Left ventricle myocardium inferior (tissue), 1 donor: ENCODE measurements at regions not wholly inside any gene's neighbourhood (a gene's known extent, or its start where the extent isn't known, plus 50 kb on each side); places are given as distances from the start of the nearest gene placed in this dataset.

Experiments
- DNase-seq: peaks from one replicate; pipeline ENCODE4 v3.0.0-alpha.2; 2020
- H3K27ac ChIP-seq: fragments of 200-600 bp; replicated peaks from 2 replicates; pipeline ENCODE4 v1.8.0; 2021
- H3K27me3 ChIP-seq: fragments of 200-600 bp; 2 replicates; pipeline ENCODE4 v1.8.0; 2021; ENCODE audit warnings: low read depth
- H3K36me3 ChIP-seq: fragments of 200-600 bp; 2 replicates; pipeline ENCODE4 v1.8.0; 2021
- H3K4me1 ChIP-seq: fragments of 200-600 bp; 2 replicates; pipeline ENCODE4 v1.8.0; 2021
- H3K4me3 ChIP-seq: fragments of 200-600 bp; 2 replicates; pipeline ENCODE4 v1.8.0; 2021; ENCODE audit warnings: mild to moderate bottlenecking, moderate library complexity
- H3K9me3 ChIP-seq: fragments of 200-600 bp; replicated peaks from 2 replicates; pipeline ENCODE4 v1.8.0; 2021
- intact Hi-C: fragments of 100-400 bp; cut with micrococcal nuclease; formaldehyde crosslinking; loops from one replicate; pipeline ENCODE4 v1.11.0; 2022
- TF ChIP-seq, protein P1 (sequence below): fragments of 200-600 bp; IDR thresholded peaks from 2 replicates; pipeline ENCODE4 v1.8.0; 2021; ENCODE audit warnings: antibody characterized with exemption, mild to moderate bottlenecking, borderline replicate concordance
- donor health status: DM: no; HTN: yes; CAD: no; lungs with severe emphysema.

DNA sequence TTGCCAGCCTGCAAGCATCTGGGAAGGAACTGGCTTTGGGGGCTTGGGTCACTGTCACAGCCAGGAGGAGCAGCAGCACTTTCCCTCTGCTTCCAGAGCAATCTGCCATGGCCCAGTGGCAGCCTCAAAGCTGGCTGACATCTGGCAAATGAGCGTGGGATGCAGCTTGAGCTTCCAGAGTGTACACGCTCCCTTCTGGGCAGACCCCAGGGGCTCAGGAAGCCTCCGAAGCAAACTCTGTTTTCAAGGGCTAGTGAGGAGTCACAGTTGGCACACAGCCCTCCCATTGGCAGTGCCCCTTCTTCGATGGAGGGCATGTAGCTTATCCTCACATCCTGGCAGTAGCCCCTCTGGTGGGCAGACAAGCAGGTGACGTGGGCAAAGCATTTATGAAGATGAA lies 249.6 kb downstream of the ENGASE start:
- no peaks in the 10 kb centered on the region for H3K9me3 ChIP-seq
- TF ChIP-seq, protein P1, sequence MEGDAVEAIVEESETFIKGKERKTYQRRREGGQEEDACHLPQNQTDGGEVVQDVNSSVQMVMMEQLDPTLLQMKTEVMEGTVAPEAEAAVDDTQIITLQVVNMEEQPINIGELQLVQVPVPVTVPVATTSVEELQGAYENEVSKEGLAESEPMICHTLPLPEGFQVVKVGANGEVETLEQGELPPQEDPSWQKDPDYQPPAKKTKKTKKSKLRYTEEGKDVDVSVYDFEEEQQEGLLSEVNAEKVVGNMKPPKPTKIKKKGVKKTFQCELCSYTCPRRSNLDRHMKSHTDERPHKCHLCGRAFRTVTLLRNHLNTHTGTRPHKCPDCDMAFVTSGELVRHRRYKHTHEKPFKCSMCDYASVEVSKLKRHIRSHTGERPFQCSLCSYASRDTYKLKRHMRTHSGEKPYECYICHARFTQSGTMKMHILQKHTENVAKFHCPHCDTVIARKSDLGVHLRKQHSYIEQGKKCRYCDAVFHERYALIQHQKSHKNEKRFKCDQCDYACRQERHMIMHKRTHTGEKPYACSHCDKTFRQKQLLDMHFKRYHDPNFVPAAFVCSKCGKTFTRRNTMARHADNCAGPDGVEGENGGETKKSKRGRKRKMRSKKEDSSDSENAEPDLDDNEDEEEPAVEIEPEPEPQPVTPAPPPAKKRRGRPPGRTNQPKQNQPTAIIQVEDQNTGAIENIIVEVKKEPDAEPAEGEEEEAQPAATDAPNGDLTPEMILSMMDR: no peak
- intact Hi-C loops: no loop called here
- H3K36me3 ChIP-seq: no peaks in the 10 kb centered on the region
- no peak overlapping the region for H3K27ac ChIP-seq
- H3K4me1 ChIP-seq: no peaks in the 10 kb centered on the region
- DNase-seq: no peak
- H3K27me3 ChIP-seq: peaks cover 92% of the 10 kb centered on the region
- no peak overlapping the region for H3K4me3 ChIP-seq

DNA sequence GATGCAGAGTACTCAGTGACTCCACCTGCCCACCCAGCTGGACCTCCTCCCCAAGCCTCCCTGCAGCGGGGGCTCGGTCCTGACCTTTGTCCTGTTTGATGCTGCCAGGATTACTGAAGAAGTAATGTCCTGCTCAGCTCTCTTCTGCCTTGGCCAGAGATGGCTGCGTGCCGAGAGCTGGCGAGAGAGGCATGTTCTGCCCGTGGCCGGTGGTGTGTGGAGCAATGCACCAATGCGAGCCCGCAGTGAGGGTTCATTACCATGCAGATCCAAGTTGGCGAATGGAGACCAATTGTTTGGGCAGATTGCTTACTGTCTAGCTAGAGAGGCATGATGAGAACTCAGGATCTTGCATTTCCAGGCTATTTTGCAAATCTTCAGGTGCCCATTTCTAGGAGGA lies 248.9 kb downstream of the ENGASE start:
- Histone ChIP-seq H3K9me3 (no peaks in the 10 kb centered on the region), H3K4me1 (no peaks in the 10 kb centered on the region), H3K27me3 (peaks cover 91% of the 10 kb centered on the region), H3K4me3 (no peak overlapping the region), H3K27ac (no peak overlapping the region), H3K36me3 (no peaks in the 10 kb centered on the region)
- DNase-seq: no peak
- intact Hi-C loops: no loop called here
- TF ChIP-seq, protein P1: no peak

DNA sequence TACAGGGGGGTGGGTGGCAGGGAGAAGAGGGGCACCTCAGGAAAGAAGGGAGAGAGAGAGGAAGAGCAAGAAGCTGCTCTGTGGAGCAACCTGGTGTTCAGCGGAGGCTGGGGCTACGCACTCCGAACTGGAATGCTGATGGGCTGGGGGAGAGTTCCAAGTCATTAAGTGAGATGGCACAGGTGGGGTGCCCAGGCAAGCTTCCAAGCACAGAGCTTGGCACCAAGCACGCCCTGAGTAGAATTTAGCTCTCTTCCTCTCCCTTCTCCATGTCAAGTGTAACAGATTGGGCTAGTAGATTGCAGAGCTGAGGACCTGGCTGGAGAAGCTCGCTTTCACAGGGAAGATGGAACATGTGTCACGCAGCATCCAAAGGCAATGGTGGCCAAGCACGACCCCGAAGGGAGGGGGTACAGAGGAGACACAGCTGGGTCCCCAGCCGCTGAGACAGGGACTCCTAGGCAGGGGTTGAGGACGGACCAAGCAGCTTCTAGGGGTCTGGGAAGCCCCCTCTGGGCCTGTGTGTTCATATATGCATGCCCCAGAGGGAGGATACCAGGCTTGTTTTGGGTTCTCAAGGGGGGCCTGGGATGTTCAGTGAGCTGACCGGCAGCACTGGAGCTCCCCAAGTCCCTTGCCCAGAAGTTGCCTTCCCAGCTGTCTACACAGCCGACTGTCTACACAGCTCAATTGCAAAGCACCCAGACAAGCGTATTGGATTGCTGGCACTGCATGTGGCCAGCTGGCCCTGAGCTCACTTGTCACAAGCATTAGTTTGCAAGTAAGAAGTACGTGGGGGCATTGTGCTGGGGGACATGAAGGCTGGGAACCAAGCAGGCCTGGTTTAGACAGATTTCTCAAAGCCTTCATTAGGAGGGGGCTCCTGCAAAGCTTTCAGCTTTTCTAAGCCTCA lies 247.8 kb downstream of the ENGASE start:
- Histone ChIP-seq H3K27me3 (peaks cover 91% of the 10 kb centered on the region), H3K36me3 (no peaks in the 10 kb centered on the region), H3K4me3 (no peak overlapping the region), H3K4me1 (no peaks in the 10 kb centered on the region), H3K9me3 (no peaks in the 10 kb centered on the region), H3K27ac (no peak overlapping the region)
- no peak for DNase-seq
- intact Hi-C loops: no loop called here
- TF ChIP-seq, protein P1: no peak

DNA sequence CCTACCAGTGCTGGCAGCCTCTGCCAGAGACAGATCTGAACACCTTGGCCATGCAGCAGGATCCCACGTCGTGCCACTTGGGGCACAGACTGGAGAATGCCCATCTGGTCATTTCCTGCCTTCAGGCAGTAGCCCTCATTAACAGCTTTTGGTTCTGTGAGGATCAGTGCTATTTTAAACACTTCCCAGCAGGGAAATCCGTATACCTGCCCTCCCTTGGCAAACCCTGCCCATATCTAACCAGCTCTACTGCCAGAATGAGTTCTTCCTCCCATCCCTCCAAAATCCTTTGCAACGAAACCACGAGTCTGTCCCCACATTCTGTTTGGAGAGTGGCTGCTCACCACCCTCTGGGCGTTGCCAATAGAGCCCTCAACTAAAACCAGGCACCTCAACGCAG lies 245.7 kb downstream of the ENGASE start:
- intact Hi-C loops: no loop called here
- H3K27me3 ChIP-seq: peaks cover 92% of the 10 kb centered on the region
- DNase-seq: no peak
- TF ChIP-seq, protein P1: no peak
- H3K9me3 ChIP-seq: no peaks in the 10 kb centered on the region
- no peak overlapping the region for H3K4me3 ChIP-seq
- H3K36me3 ChIP-seq: no peaks in the 10 kb centered on the region
- no peak overlapping the region for H3K27ac ChIP-seq
- H3K4me1 ChIP-seq: no peaks in the 10 kb centered on the region

DNA sequence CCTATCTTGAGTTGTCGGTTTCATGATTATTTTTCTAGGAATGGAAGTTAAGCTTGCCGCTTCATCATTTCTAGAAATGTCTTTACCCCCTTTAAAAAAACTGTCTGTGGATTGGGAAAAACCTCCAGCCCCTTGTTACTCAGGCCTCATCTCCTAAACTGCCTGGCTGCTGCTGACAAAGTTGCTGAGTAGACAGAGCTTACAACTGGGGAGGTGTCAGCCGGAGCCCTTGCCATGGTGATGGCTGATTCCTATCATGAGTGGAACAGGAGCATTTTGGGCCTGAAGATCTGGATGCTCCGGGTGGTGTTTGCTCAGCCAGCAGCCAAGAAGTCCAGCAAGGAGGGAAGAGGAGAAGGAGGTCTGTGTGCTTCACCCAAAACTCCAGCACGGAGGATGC lies 243.3 kb downstream of the ENGASE start:
- no peaks in the 10 kb centered on the region for H3K4me1 ChIP-seq
- H3K36me3 ChIP-seq: no peaks in the 10 kb centered on the region
- no peaks in the 10 kb centered on the region for H3K9me3 ChIP-seq
- TF ChIP-seq, protein P1: no peak
- H3K27ac ChIP-seq: no peak overlapping the region
- no peak overlapping the region for H3K4me3 ChIP-seq
- DNase-seq: no peak
- H3K27me3 ChIP-seq: peaks cover 93% of the 10 kb centered on the region
- intact Hi-C loops: no loop called here
